HEK293T (cell line): ENCODE measurements at regions not wholly inside any gene's neighbourhood (a gene's known extent, or its start where the extent isn't known, plus 50 kb on each side); places are given as distances from the start of the nearest gene placed in this dataset.

ENCODE experiments used
- ARNT ChIP-seq: fragments of 450-650 bp; IDR thresholded peaks from 2 replicates; pipeline ENCODE4 v1.6.1; 2017; ENCODE audit warnings: mild to moderate bottlenecking
- BHLHE40 ChIP-seq: fragments of 450-650 bp; IDR thresholded peaks from 2 replicates; pipeline ENCODE4 v1.6.1; 2016; ENCODE audit warnings: mild to moderate bottlenecking, moderate library complexity, borderline replicate concordance
- ELF4 ChIP-seq: fragments of 450-650 bp; IDR thresholded peaks from 2 replicates; pipeline ENCODE4 v1.6.1; 2017; ENCODE audit warnings: antibody characterized with exemption
- FOXA1 ChIP-seq: fragments of 450-650 bp; IDR thresholded peaks from 2 replicates; pipeline ENCODE4 v1.6.1; 2016; ENCODE audit warnings: mild to moderate bottlenecking
- FOXM1 ChIP-seq: fragments of 450-650 bp; IDR thresholded peaks from 2 replicates; pipeline ENCODE4 v1.6.1; 2017; ENCODE audit warnings: mild to moderate bottlenecking, borderline replicate concordance
- L3MBTL2 ChIP-seq: fragments of 450-650 bp; conservative IDR thresholded peaks from 2 replicates; pipeline ENCODE4 v1.6.1; 2016; ENCODE audit warnings: mild to moderate bottlenecking
- NFRKB ChIP-seq: fragments of 450-650 bp; IDR thresholded peaks from 2 replicates; pipeline ENCODE4 v1.6.1; 2016; ENCODE audit warnings: mild to moderate bottlenecking, moderate library complexity
- PKNOX1 ChIP-seq: fragments of 450-650 bp; IDR thresholded peaks from 2 replicates; pipeline ENCODE4 v1.6.1; 2016
- SP1 ChIP-seq: fragments of 450-650 bp; IDR thresholded peaks from 2 replicates; pipeline ENCODE4 v1.6.1; 2017
- SUZ12 ChIP-seq: fragments of 450-650 bp; IDR thresholded peaks from 2 replicates; pipeline ENCODE4 v1.6.1; 2016; ENCODE audit warnings: mild to moderate bottlenecking
- TARDBP ChIP-seq: fragments of 450-650 bp; IDR thresholded peaks from 2 replicates; pipeline ENCODE4 v1.6.1; 2016
- ZNF384 ChIP-seq: fragments of 450-650 bp; IDR thresholded peaks from 2 replicates; pipeline ENCODE4 v1.6.1; 2016

- no peak for TF ChIP-seq FOXM1
- TF ChIP-seq ZNF384 = no peak
- no peak for TF ChIP-seq TARDBP
- no peak for TF ChIP-seq SP1
- no peak for TF ChIP-seq L3MBTL2
- TF ChIP-seq PKNOX1 = no peak
- no peak for TF ChIP-seq ARNT
- no peak for TF ChIP-seq FOXA1
- TF ChIP-seq ELF4 = no peak
- TF ChIP-seq BHLHE40 = no peak
- no peak for TF ChIP-seq NFRKB
- TF ChIP-seq SUZ12 = no peak
These were observed 303.5 kb upstream of the FIGN start for GRCh38 chr2:164039270-164039669.
